ENCODE measurements at regions not wholly inside any gene's neighbourhood (a gene's known extent, or its start where the extent isn't known, plus 50 kb on each side); places are given as distances from the start of the nearest gene placed in this dataset.

- no peaks in the 10 kb centered on the region for H3K9me3 ChIP-seq (ENCODE audit: insufficient read depth, low read length)
- no peaks in the 10 kb centered on the region for H3K27me3 ChIP-seq (ENCODE audit: insufficient read depth, insufficient read length)
- H3K9ac ChIP-seq (ENCODE audit: insufficient read length, low read depth) = no peak overlapping the region
- no peak overlapping the region for H3K4me3 ChIP-seq (ENCODE audit: insufficient read length, low read depth)
- H3K4me1 ChIP-seq (ENCODE audit: insufficient read depth, insufficient read length) = no peaks in the 10 kb centered on the region
- H3K36me3 ChIP-seq (ENCODE audit: insufficient read depth, insufficient read length, low read length) = no peaks in the 10 kb centered on the region
- DNase-seq (ENCODE audit: low read depth, low spot score) = no peak
- no peak for TF ChIP-seq YY1 (IDR thresholded peaks at IDR 0.05; ENCODE audit: insufficient read depth, insufficient read length)
These were observed 164.4 kb upstream of the ASIC2 start for GRCh38 chr17:33457477-33457876.

DNA sequence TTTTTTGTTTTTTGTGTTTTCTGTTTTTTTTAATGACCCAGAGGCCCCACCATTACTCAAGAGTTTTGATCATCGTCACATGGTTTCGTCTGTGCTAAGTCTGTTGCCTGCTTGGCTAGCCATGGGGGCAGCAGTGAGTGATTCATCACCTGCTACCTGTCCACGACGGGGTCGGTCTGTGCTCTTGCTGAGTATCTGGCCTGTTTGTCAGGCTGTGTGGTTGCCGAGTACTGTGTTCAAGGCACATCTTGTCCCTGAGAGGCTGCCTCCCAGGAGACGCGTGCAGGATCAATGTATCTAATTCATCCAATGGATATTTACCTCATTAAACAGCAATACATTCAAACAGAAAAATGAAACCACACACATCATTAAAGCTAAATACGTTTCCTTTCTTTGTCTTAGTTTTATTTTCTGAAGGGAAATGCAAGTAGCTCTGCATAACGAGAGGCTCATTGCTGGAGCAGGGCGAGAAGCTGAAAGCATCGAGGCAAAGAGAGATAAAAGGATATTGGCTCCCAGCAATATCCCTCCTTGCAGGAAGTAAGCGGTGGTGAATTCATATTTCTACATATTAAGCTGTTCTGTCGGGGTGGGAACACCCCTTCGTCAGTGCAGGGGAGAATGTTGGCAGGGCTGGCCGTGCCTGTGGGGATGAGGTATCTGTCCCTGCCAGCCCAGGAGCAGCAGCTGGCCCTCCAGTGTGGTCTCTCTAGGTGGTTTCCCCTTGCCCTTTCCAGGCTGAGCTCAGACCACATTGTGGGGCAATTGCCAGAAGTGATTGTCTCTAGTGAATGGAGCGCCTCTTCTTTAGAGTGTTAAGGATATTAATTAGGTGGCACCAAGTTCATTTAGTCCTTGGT, 166.2 kb upstream of the ASIC2 start:
- Histone ChIP-seq H3K9me3 (ENCODE audit: insufficient read depth, low read length) (no peaks in the 10 kb centered on the region), H3K4me3 (ENCODE audit: insufficient read length, low read depth) (no peak overlapping the region), H3K36me3 (ENCODE audit: insufficient read depth, insufficient read length, low read length) (no peaks in the 10 kb centered on the region), H3K9ac (ENCODE audit: insufficient read length, low read depth) (no peak overlapping the region), H3K4me1 (ENCODE audit: insufficient read depth, insufficient read length) (no peaks in the 10 kb centered on the region), H3K27me3 (ENCODE audit: insufficient read depth, insufficient read length) (no peaks in the 10 kb centered on the region)
- no peak for DNase-seq (ENCODE audit: low read depth, low spot score)
- no peak for TF ChIP-seq ZNF274 (IDR thresholded peaks at IDR 0.05; ENCODE audit: low read depth, low read length)
- TF ChIP-seq SUZ12 (IDR thresholded peaks at IDR 0.05; ENCODE audit: extremely low read depth, insufficient read depth, insufficient read length) = no peak
- TF ChIP-seq YY1 (IDR thresholded peaks at IDR 0.05; ENCODE audit: insufficient read depth, insufficient read length) = no peak

DNA sequence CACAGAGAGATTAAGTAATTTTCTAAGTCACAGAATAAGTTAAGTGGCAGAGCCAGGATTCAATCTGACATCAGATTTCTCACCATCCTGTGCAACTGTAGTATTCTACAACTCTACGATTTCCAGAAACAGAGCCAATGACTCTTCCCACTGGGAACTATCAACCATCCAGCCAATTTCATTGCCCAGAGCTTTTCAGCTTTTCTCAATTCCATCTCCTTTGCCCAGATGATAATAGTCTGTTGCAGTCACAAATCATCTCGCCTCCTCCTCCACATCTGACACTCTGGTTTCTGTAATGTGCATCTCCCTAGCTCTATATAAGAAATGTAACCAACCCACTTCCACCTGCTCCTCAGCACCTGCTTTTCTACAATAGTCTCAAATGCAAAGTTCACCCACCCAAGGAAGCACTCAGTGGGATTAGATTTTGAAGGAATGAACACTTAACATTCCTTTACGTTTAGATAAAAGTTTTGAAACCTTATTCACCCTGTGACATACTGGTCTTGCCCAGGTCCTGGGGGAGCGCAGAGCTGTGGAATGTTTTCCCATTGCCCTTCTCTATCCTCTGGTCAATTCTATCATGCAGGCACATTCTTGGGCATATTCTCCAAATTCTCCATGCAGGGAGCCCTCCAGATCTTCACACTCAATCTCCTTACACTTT, 167.8 kb upstream of the ASIC2 start:
- no peak overlapping the region for H3K9ac ChIP-seq (ENCODE audit: insufficient read length, low read depth)
- TF ChIP-seq SUZ12 (IDR thresholded peaks at IDR 0.05; ENCODE audit: extremely low read depth, insufficient read depth, insufficient read length) (no peak), ZNF274 (IDR thresholded peaks at IDR 0.05; ENCODE audit: low read depth, low read length) (no peak), YY1 (IDR thresholded peaks at IDR 0.05; ENCODE audit: insufficient read depth, insufficient read length) (no peak)
- DNase-seq (ENCODE audit: low read depth, low spot score) = no peak
- H3K4me1 ChIP-seq (ENCODE audit: insufficient read depth, insufficient read length) = no peaks in the 10 kb centered on the region
- no peaks in the 10 kb centered on the region for H3K27me3 ChIP-seq (ENCODE audit: insufficient read depth, insufficient read length)
- H3K9me3 ChIP-seq (ENCODE audit: insufficient read depth, low read length) = no peaks in the 10 kb centered on the region
- no peak overlapping the region for H3K4me3 ChIP-seq (ENCODE audit: insufficient read length, low read depth)
- no peaks in the 10 kb centered on the region for H3K36me3 ChIP-seq (ENCODE audit: insufficient read depth, insufficient read length, low read length)

GRCh38 chr17:33463887-33464286, 170.8 kb upstream of the ASIC2 start:
- TF ChIP-seq ZNF274 (IDR thresholded peaks at IDR 0.05; ENCODE audit: low read depth, low read length) = no peak
- no peak for TF ChIP-seq SUZ12 (IDR thresholded peaks at IDR 0.05; ENCODE audit: extremely low read depth, insufficient read depth, insufficient read length)
- no peak for TF ChIP-seq YY1 (IDR thresholded peaks at IDR 0.05; ENCODE audit: insufficient read depth, insufficient read length)
- H3K4me3 ChIP-seq (ENCODE audit: insufficient read length, low read depth) = no peak overlapping the region
- no peak for DNase-seq (ENCODE audit: low read depth, low spot score)
- H3K9ac ChIP-seq (ENCODE audit: insufficient read length, low read depth) = no peak overlapping the region
- H3K36me3 ChIP-seq (ENCODE audit: insufficient read depth, insufficient read length, low read length) = no peaks in the 10 kb centered on the region
- H3K4me1 ChIP-seq (ENCODE audit: insufficient read depth, insufficient read length) = no peaks in the 10 kb centered on the region
- no peaks in the 10 kb centered on the region for H3K27me3 ChIP-seq (ENCODE audit: insufficient read depth, insufficient read length)
- no peaks in the 10 kb centered on the region for H3K9me3 ChIP-seq (ENCODE audit: insufficient read depth, low read length)

DNA sequence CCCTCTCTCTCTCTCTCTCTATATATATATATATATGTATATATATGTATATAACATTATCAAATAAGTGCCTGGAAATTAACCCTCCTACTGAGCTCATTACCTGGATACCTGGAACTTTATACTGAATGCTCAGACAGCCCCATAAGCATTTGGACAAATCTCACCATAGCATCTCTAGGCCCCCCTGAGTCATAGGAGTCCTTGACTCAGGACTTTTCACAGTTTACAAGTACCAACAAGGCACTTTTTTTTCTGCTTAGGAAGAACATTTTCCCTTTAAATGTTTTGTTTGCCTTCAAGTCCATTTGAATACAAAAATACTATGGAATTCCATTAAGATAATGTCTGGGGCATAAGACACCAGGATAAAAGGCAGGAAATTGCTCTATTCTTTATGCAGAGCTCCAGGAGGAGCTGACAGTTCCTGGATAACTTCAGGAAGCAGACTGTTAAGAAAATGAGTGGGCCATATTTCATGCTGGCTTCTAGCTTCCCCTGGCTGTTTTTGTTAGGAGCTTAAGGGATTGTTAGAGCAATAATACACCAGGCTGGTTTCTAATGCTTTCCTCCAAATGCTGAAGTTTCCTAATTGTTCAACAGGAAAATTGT, 171.7 kb upstream of the ASIC2 start:
- DNase-seq (ENCODE audit: low read depth, low spot score) = no peak
- no peaks in the 10 kb centered on the region for H3K36me3 ChIP-seq (ENCODE audit: insufficient read depth, insufficient read length, low read length)
- no peaks in the 10 kb centered on the region for H3K27me3 ChIP-seq (ENCODE audit: insufficient read depth, insufficient read length)
- no peak for TF ChIP-seq YY1 (IDR thresholded peaks at IDR 0.05; ENCODE audit: insufficient read depth, insufficient read length)
- TF ChIP-seq ZNF274 (IDR thresholded peaks at IDR 0.05; ENCODE audit: low read depth, low read length) = no peak
- TF ChIP-seq SUZ12 (IDR thresholded peaks at IDR 0.05; ENCODE audit: extremely low read depth, insufficient read depth, insufficient read length) = no peak
- H3K4me1 ChIP-seq (ENCODE audit: insufficient read depth, insufficient read length) = no peaks in the 10 kb centered on the region
- no peaks in the 10 kb centered on the region for H3K9me3 ChIP-seq (ENCODE audit: insufficient read depth, low read length)
- no peak overlapping the region for H3K9ac ChIP-seq (ENCODE audit: insufficient read length, low read depth)
- no peak overlapping the region for H3K4me3 ChIP-seq (ENCODE audit: insufficient read length, low read depth)

DNA sequence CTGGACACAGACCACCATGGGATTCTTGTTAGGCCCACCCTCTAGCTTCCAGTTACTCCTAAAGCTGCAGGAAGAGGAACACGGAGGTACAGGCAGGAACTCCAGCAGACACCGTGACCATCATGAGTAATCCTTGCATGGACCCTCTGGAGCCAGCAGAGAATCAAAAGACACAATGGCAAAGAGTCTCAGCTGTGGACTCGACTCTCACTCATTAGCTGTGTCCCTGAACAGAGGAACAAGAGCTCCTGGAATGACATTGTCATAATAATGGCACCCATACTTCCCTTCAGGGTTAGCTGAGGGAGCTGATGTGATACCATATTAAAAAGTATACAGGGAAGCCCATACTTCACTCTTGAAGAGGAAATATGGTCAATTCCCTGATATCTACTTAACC, 176.3 kb upstream of the ASIC2 start:
- no peaks in the 10 kb centered on the region for H3K4me1 ChIP-seq (ENCODE audit: insufficient read depth, insufficient read length)
- no peaks in the 10 kb centered on the region for H3K9me3 ChIP-seq (ENCODE audit: insufficient read depth, low read length)
- no peak for DNase-seq (ENCODE audit: low read depth, low spot score)
- H3K9ac ChIP-seq (ENCODE audit: insufficient read length, low read depth) = no peak overlapping the region
- TF ChIP-seq ZNF274 (IDR thresholded peaks at IDR 0.05; ENCODE audit: low read depth, low read length) (no peak), SUZ12 (IDR thresholded peaks at IDR 0.05; ENCODE audit: extremely low read depth, insufficient read depth, insufficient read length) (no peak), YY1 (IDR thresholded peaks at IDR 0.05; ENCODE audit: insufficient read depth, insufficient read length) (no peak)
- no peaks in the 10 kb centered on the region for H3K36me3 ChIP-seq (ENCODE audit: insufficient read depth, insufficient read length, low read length)
- no peak overlapping the region for H3K4me3 ChIP-seq (ENCODE audit: insufficient read length, low read depth)
- H3K27me3 ChIP-seq (ENCODE audit: insufficient read depth, insufficient read length) = no peaks in the 10 kb centered on the region

- no peak for DNase-seq (ENCODE audit: low read depth, low spot score)
- Histone ChIP-seq H3K9me3 (ENCODE audit: insufficient read depth, low read length) (no peaks in the 10 kb centered on the region), H3K9ac (ENCODE audit: insufficient read length, low read depth) (no peak overlapping the region), H3K36me3 (ENCODE audit: insufficient read depth, insufficient read length, low read length) (no peaks in the 10 kb centered on the region), H3K4me3 (ENCODE audit: insufficient read length, low read depth) (no peak overlapping the region), H3K27me3 (ENCODE audit: insufficient read depth, insufficient read length) (no peaks in the 10 kb centered on the region), H3K4me1 (ENCODE audit: insufficient read depth, insufficient read length) (no peaks in the 10 kb centered on the region)
- TF ChIP-seq ZNF274 (IDR thresholded peaks at IDR 0.05; ENCODE audit: low read depth, low read length) = no peak
- no peak for TF ChIP-seq SUZ12 (IDR thresholded peaks at IDR 0.05; ENCODE audit: extremely low read depth, insufficient read depth, insufficient read length)
- TF ChIP-seq YY1 (IDR thresholded peaks at IDR 0.05; ENCODE audit: insufficient read depth, insufficient read length) = no peak
These were observed 176.8 kb upstream of the ASIC2 start for GRCh38 chr17:33469911-33470310.
